ENCODE measurements at regions not wholly inside any gene's neighbourhood (a gene's known extent, or its start where the extent isn't known, plus 50 kb on each side); places are given as distances from the start of the nearest gene placed in this dataset.

DNA sequence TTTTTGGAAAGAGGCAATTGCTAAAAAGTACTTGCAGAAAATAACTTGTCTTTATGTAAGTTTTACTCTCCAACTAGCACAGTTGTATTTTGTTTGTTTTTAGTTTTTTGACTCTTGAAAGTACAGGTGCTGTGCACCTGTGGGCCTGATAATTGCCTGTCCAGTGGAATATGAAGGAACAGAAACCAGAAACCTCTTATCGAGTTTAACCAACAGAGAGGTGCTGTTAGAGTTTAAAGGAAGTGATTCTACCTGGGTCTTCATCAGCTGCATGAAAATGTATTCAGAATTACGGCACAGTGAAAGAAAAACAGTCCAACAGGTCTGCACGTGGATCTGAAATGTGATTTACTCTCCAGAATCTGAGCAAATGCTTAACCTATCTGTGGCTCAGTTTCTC is 326.6 kb upstream of the POM121L12 start:
- H3K9me3 Mint-ChIP-seq: peaks cover 38% of the 10 kb centered on the region
- no peak overlapping the region for H3K4me3 Mint-ChIP-seq (ENCODE audit: low read depth)
- DNase-seq (ENCODE audit: low spot score): no peak
- intact Hi-C loops (cut with micrococcal nuclease): no loop called here
- H3K4me1 Mint-ChIP-seq (ENCODE audit: low read depth): no peaks in the 10 kb centered on the region
- no peaks in the 10 kb centered on the region for H3K27me3 Mint-ChIP-seq (ENCODE audit: low read depth)
- no peak overlapping the region for H3K27ac Mint-ChIP-seq
- H3K36me3 Mint-ChIP-seq (ENCODE audit: low read depth): no peaks in the 10 kb centered on the region

DNA sequence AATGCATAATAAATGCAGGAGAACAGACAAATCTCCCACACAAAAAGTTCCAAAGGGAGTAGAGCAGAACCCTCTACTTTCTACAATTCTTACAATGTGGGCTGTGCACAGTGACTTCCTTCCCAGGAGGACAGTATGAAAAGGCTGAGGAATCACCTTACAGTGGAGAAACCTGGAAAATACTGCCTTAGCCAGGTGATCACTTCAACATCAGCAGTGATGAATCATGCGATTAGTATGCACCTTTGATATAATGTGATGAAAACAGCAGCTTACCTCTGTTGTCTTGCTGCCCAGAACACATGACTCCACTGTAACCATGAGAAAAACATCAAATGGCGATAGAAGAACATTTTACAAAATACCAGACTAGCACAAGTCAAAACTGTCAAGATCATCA is 329.7 kb upstream of the POM121L12 start:
- Mint-ChIP-seq H3K27me3 (ENCODE audit: low read depth) (no peaks in the 10 kb centered on the region), H3K9me3 (peaks cover 24% of the 10 kb centered on the region), H3K27ac (no peak overlapping the region), H3K4me1 (ENCODE audit: low read depth) (no peaks in the 10 kb centered on the region), H3K36me3 (ENCODE audit: low read depth) (no peaks in the 10 kb centered on the region), H3K4me3 (ENCODE audit: low read depth) (no peak overlapping the region)
- intact Hi-C loops (cut with micrococcal nuclease): no loop called here
- DNase-seq (ENCODE audit: low spot score): no peak

DNA sequence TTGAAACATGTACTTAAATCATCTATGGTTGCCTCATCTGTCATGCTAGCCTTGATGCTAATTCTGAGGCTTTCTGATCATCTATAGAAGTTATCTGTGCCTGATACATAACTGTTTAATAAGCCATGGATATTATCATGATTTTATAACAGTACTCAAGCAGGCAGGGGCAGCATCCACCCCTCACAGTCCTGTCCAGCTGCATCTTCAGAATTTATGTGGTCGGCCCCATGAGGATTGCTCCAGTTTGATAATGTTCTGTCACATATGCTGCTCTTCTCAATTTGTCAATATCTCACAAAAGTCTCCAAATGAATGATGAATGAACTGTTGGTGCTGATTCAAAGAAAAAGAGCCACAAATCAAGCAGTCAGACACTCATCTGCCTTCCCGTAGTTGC is 335.1 kb upstream of the POM121L12 start:
- no peak for DNase-seq (ENCODE audit: low spot score)
- intact Hi-C loops (cut with micrococcal nuclease): no loop called here
- H3K27me3 Mint-ChIP-seq (ENCODE audit: low read depth): no peaks in the 10 kb centered on the region

DNA sequence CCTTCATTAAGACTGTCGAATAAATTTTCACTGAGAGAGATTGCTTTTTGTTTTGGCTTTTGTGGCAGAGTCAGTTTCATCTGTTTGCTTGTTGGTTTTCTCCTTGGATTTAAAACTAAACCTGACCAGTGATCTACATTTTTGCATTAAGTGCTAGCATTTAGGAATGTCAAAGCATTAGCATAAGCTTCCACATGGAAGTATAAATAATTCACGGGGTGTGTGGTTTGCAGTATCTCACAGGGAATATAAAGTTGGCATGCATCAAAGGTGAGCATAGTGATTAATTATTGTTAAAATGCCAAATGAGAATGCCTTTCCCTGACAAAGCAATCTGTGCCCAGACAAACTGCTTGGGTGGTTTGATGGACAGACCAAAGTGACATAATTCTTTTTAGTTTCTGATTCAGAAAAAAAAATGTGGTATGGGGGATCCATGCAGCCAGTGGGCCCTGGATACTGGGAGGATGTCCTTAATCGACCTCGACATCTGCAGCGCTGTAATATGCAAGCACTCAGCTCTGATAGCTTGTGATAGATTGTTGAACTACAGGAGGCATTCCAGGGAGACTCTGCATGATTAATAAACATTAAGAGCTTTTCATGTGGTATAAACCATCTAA is 339.3 kb upstream of the POM121L12 start:
- Mint-ChIP-seq H3K9me3 (peaks cover 40% of the 10 kb centered on the region), H3K4me3 (ENCODE audit: low read depth) (no peak overlapping the region), H3K36me3 (ENCODE audit: low read depth) (no peaks in the 10 kb centered on the region), H3K4me1 (ENCODE audit: low read depth) (no peaks in the 10 kb centered on the region), H3K27ac (no peak overlapping the region), H3K27me3 (ENCODE audit: low read depth) (no peaks in the 10 kb centered on the region)
- DNase-seq (ENCODE audit: low spot score): no peak
- intact Hi-C loops (cut with micrococcal nuclease): no loop called here

More for the DNA sequence above, 335.1 kb upstream of the POM121L12 start:
- Mint-ChIP-seq H3K36me3 (ENCODE audit: low read depth) (no peaks in the 10 kb centered on the region), H3K4me1 (ENCODE audit: low read depth) (no peaks in the 10 kb centered on the region), H3K9me3 (peaks cover 31% of the 10 kb centered on the region), H3K4me3 (ENCODE audit: low read depth) (no peak overlapping the region), H3K27ac (no peak overlapping the region)

DNA sequence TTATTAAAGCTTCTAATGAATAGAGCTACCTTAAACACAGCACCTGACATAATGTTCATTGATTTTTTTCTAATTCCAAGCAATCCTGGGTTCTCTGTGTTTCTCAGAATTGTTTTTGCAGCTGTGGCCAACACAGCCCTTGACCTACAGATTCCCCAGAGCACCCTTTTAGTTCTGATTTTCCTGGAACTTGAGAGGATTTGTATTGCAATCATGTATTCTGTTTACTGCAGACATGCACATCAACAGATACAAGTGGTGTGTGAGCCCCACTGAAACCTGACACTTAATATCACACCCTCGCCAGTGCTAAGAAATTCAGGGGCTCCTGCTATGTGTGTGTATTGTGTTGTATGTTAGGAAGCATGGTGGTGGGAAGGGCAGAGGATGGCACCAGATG is 344.2 kb upstream of the POM121L12 start:
- Mint-ChIP-seq H3K4me3 (ENCODE audit: low read depth) (no peak overlapping the region), H3K9me3 (peaks cover 39% of the 10 kb centered on the region), H3K4me1 (ENCODE audit: low read depth) (no peaks in the 10 kb centered on the region), H3K36me3 (ENCODE audit: low read depth) (no peaks in the 10 kb centered on the region), H3K27me3 (ENCODE audit: low read depth) (no peaks in the 10 kb centered on the region), H3K27ac (no peak overlapping the region)
- no peak for DNase-seq (ENCODE audit: low spot score)
- intact Hi-C loops (cut with micrococcal nuclease): no loop called here

DNA sequence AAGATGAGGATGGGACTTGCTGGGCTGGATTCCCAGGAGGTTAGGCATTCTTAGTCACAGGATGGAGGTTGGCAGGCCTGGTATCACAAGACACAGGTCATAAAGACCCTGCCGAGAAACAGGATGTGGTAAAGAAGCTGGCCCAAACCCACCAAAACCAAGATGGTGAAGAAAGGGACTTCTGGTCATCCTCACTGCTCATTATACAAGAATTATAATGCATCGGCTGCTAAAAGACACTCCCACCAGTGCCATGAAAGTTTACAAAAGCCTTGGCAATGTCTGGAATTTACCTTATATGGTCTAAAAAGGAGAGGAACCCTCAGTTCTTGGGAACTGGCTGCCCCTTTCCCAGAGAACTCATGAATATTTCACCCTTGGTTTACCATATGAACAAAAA is 345.5 kb upstream of the POM121L12 start:
- DNase-seq (ENCODE audit: low spot score): no peak
- Mint-ChIP-seq H3K36me3 (ENCODE audit: low read depth) (no peaks in the 10 kb centered on the region), H3K9me3 (peaks cover 35% of the 10 kb centered on the region), H3K27ac (no peak overlapping the region), H3K4me3 (ENCODE audit: low read depth) (no peak overlapping the region), H3K27me3 (ENCODE audit: low read depth) (no peaks in the 10 kb centered on the region), H3K4me1 (ENCODE audit: low read depth) (no peaks in the 10 kb centered on the region)
- intact Hi-C loops (cut with micrococcal nuclease): no loop called here

DNA sequence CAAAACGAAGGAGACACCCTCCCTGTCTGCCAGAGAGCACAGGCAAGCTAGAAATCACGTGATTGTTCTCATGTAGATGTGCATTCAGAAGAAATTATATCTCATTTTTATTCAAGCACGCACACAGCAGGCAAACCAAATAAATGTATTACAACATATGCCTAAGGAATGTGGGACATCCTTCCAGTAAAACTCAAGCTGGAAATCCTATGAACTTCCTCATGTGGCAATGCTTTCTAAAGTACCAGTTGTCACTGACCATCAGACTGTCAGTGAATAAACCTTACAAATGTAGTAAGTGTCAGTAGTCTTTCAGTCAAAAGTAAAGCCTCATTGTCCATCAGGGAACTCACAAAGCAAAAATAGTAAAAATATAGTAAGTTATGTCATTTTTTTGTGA is 350.1 kb upstream of the POM121L12 start:
- H3K4me3 Mint-ChIP-seq (ENCODE audit: low read depth): no peak overlapping the region

DNA sequence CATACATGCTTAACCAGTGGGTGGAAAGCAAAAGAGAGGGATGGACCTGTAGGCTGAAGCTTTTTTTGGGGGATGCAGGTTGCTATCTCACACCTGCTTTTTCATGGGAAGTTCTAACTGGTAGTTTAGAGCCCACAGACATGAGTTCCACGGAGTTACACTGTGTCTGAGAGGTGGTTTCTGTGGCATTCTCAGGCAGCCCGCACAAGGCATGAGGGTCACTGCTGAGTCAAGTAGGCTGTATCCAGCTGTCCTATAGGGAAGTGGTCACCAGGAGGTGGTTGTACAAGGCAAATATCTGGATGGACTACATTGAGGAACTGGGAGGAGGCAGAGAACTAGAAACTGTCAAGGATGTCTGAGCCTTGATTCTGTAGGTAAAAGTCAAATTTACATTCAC is 351.0 kb upstream of the POM121L12 start:
- no peaks in the 10 kb centered on the region for H3K27me3 Mint-ChIP-seq (ENCODE audit: low read depth)
- no peaks in the 10 kb centered on the region for H3K4me1 Mint-ChIP-seq (ENCODE audit: low read depth)
- H3K36me3 Mint-ChIP-seq (ENCODE audit: low read depth): no peaks in the 10 kb centered on the region
- H3K27ac Mint-ChIP-seq: no peak overlapping the region
- intact Hi-C loops (cut with micrococcal nuclease): no loop called here
- H3K4me3 Mint-ChIP-seq (ENCODE audit: low read depth): no peak overlapping the region
- DNase-seq (ENCODE audit: low spot score): no peak
- peaks cover 44% of the 10 kb centered on the region for H3K9me3 Mint-ChIP-seq

More for the DNA sequence above, 350.1 kb upstream of the POM121L12 start:
- H3K4me1 Mint-ChIP-seq (ENCODE audit: low read depth): no peaks in the 10 kb centered on the region
- no peak overlapping the region for H3K27ac Mint-ChIP-seq
- intact Hi-C loops (cut with micrococcal nuclease): no loop called here
- no peak for DNase-seq (ENCODE audit: low spot score)
- no peaks in the 10 kb centered on the region for H3K36me3 Mint-ChIP-seq (ENCODE audit: low read depth)
- H3K9me3 Mint-ChIP-seq: peaks cover 44% of the 10 kb centered on the region
- H3K27me3 Mint-ChIP-seq (ENCODE audit: low read depth): no peaks in the 10 kb centered on the region

DNA sequence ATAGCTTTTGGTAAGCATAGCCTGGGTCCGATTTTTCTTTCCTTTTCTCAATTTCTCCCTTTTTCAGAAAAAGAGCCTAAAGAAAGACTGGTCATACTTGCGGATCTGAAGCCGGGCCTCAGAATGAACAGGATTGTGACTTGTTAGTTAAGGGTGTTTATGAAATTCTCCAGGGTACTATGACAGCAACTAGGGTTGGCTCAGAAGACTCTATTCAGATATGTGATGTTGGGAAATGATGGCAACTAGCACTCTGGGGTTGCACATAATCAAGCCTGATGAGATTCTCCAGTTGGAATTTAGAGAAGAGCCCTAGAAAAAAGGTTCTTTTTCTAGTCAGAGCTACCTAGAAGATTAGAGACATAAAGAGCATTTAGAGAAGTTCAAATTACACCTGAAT is 352.4 kb upstream of the POM121L12 start:
- no peaks in the 10 kb centered on the region for H3K4me1 Mint-ChIP-seq (ENCODE audit: low read depth)
- no peak for DNase-seq (ENCODE audit: low spot score)
- H3K27ac Mint-ChIP-seq: no peak overlapping the region
- intact Hi-C loops (cut with micrococcal nuclease): no loop called here
- no peak overlapping the region for H3K4me3 Mint-ChIP-seq (ENCODE audit: low read depth)
- peaks cover 44% of the 10 kb centered on the region for H3K9me3 Mint-ChIP-seq
- no peaks in the 10 kb centered on the region for H3K36me3 Mint-ChIP-seq (ENCODE audit: low read depth)
- no peaks in the 10 kb centered on the region for H3K27me3 Mint-ChIP-seq (ENCODE audit: low read depth)

DNA sequence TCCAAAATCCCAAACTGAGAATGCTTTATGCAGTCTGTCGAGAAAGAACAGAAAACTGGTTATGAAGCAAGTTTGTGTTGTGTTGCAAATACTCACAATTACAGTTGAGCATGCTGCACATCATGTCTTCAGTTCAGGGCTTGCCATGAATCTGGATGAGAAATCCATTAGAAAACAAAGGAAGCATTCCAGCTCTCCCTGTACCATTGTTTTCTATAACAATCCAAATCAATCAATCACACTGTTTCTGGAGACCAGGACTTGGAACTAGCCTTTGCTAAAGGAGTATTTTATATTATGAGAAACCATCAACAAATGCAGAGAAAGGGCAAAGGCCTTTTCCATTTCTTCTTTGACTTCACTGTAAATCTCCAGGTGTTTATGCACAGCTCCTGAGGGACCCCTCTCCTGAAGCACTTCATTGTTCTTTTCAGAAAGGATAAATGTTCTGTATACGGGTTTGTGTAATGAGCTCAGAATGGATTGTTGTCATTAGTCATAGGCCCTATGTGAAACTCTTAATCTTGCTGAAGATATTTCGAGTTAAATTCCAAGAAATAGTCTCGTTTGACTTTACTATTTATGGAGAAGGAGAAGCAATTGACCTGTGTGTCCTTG is 364.7 kb upstream of the POM121L12 start:
- no peak for DNase-seq (ENCODE audit: low spot score)
- Mint-ChIP-seq H3K36me3 (ENCODE audit: low read depth) (no peaks in the 10 kb centered on the region), H3K9me3 (peaks cover 14% of the 10 kb centered on the region), H3K27me3 (ENCODE audit: low read depth) (no peaks in the 10 kb centered on the region), H3K27ac (no peak overlapping the region), H3K4me3 (ENCODE audit: low read depth) (no peak overlapping the region), H3K4me1 (ENCODE audit: low read depth) (no peaks in the 10 kb centered on the region)
- intact Hi-C loops (cut with micrococcal nuclease): no loop called here

DNA sequence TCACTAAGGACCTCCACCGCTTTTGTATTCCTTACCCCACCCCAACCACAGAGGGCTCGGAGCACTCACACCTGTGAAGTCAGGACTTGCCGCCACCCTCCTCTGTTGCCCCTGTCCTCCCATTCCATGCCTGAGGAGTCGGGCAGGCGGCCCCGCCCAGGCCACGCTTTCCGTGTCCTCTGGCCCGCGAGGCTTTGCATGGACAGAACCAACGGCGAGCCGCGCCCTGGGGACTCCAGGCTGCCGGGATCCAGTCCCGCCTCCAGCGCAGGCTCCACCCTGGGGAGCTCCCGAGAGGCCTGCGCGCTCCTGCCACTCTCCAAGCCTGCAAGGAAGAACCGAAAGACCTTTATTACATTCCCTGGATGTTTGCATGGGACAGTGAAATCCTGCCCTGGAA is 366.4 kb upstream of the POM121L12 start:
- intact Hi-C loops (cut with micrococcal nuclease): no loop called here
- no peak for DNase-seq (ENCODE audit: low spot score)
- H3K27me3 Mint-ChIP-seq (ENCODE audit: low read depth): no peaks in the 10 kb centered on the region
- H3K4me1 Mint-ChIP-seq (ENCODE audit: low read depth): no peaks in the 10 kb centered on the region
- no peak overlapping the region for H3K27ac Mint-ChIP-seq
- no peak overlapping the region for H3K4me3 Mint-ChIP-seq (ENCODE audit: low read depth)
- H3K9me3 Mint-ChIP-seq: peaks cover 18% of the 10 kb centered on the region
- no peaks in the 10 kb centered on the region for H3K36me3 Mint-ChIP-seq (ENCODE audit: low read depth)

DNA sequence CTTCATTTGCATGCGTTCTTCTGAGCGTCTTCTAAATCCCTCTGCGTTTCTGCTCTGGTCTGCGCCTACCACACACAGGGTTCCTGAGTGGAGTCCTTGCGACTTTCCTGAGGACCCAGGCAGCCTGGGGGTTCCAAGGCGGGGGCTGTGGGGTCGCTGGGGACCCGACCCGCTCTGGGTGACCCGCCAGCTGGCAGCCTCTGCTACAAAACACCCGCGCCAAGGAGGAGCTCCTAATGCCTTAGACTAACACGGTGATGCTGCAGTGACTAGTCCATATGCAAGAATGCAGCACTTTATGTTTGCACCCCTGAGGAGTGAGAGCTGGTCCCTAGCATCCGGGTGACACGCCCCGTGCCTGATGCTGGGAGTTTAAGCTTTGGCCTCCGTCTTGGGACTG is 367.0 kb upstream of the POM121L12 start:
- Mint-ChIP-seq H3K4me3 (ENCODE audit: low read depth) (no peak overlapping the region), H3K27me3 (ENCODE audit: low read depth) (no peaks in the 10 kb centered on the region), H3K36me3 (ENCODE audit: low read depth) (no peaks in the 10 kb centered on the region), H3K27ac (no peak overlapping the region), H3K9me3 (peaks cover 18% of the 10 kb centered on the region), H3K4me1 (ENCODE audit: low read depth) (no peaks in the 10 kb centered on the region)
- DNase-seq (ENCODE audit: low spot score): no peak
- intact Hi-C loops (cut with micrococcal nuclease): no loop called here

DNA sequence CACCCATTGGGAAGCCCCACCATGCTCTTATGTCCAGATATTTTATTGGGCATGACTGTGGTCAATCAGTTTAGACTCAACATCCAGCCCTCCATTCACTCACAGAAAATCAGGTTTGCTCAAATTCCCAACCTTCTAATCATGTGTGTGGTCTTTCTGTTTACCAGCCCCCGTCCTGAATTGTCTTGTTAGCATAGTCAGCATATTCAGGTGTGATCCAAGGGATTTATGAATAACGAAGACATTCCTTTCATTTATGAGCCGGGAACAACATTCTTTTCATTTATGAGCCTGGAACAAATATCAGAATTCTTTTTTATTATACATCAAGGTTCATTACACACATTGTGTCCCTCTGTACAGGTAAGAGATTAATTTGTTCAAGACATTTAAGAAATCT is 376.3 kb upstream of the POM121L12 start:
- H3K27ac Mint-ChIP-seq: no peak overlapping the region
- H3K36me3 Mint-ChIP-seq (ENCODE audit: low read depth): no peaks in the 10 kb centered on the region
- no peaks in the 10 kb centered on the region for H3K4me1 Mint-ChIP-seq (ENCODE audit: low read depth)
- H3K9me3 Mint-ChIP-seq: peaks cover 24% of the 10 kb centered on the region
- no peak overlapping the region for H3K4me3 Mint-ChIP-seq (ENCODE audit: low read depth)
- intact Hi-C loops (cut with micrococcal nuclease): no loop called here
- no peak for DNase-seq (ENCODE audit: low spot score)
- no peaks in the 10 kb centered on the region for H3K27me3 Mint-ChIP-seq (ENCODE audit: low read depth)

DNA sequence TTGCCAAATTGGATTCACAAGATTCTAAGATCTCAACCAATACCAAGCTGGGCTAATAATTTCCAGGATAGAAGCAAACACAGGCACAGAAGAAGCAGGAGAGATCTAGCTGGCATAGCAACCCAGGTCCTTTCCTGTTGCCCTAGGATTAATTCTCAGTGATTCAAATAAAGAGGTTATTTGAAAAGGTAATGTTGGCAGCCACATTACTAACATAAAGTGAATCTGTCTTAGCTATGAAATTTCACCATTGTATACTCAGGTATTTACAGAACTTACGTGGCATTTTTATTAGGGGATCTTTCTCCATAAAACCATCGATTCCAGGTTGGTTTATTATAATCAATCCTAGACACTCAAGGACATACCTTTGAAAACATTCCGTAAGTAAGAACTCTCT is 379.3 kb upstream of the POM121L12 start:
- Mint-ChIP-seq H3K4me1 (ENCODE audit: low read depth) (no peaks in the 10 kb centered on the region), H3K27ac (no peak overlapping the region), H3K4me3 (ENCODE audit: low read depth) (no peak overlapping the region), H3K36me3 (ENCODE audit: low read depth) (no peaks in the 10 kb centered on the region), H3K9me3 (peaks cover 41% of the 10 kb centered on the region), H3K27me3 (ENCODE audit: low read depth) (no peaks in the 10 kb centered on the region)
- no peak for DNase-seq (ENCODE audit: low spot score)
- intact Hi-C loops (cut with micrococcal nuclease): no loop called here

Data from activated T-helper 2 cell treated with anti-CD3 and anti-CD28 coated beads, Interferon-gamma antibody, Interleukin-2, Interleukin-4, amounts not matched to agents 10 μg/mL and 5 μg/mL and 100 μg/mL, durations not matched to agents 14 hours and 24 hours and 36 hours (primary cell).